ENCODE measurements at regions not wholly inside any gene's neighbourhood (a gene's known extent, or its start where the extent isn't known, plus 50 kb on each side); places are given as distances from the start of the nearest gene placed in this dataset.

GRCh38 chr12:91805031-91805430 lies 340.6 kb downstream of the BTG1 start:
- Histone ChIP-seq H3K27me3 (replicated peaks in 1 of 7) (no peaks in the 10 kb centered on the region), H3K36me3 (no peaks in the 10 kb centered on the region), H3K27ac (no peak overlapping the region), H3K4me1 (no peaks in the 10 kb centered on the region), H3K9me3 (peaks cover 7 to 48% (median 32%) of the 10 kb centered on the region in 8 donors), H3K4me3 (no peak overlapping the region)
- no peak for TF ChIP-seq POLR2AphosphoS5 (IDR thresholded peaks at IDR 0.05)
- TF ChIP-seq POLR2A (IDR thresholded peaks at IDR 0.05): no peak
- TF ChIP-seq CTCF (IDR thresholded peaks at IDR 0.05 in 8 of 11, conservative IDR thresholded peaks at IDR 0.05 in 3 of 11): no peak
- DNase-seq: no peak
- WGBS, 5 donors: 92 to 99% (median 96%) methylated on average over 5 of the region's 5 CpGs
- intact Hi-C loops (cut with DNase I; ENCODE audit: low total_unique reads): no loop called here

GRCh38 chr12:91804533-91804932 lies 341.1 kb downstream of the BTG1 start:
- no peak overlapping the region for H3K27ac ChIP-seq
- no peaks in the 10 kb centered on the region for H3K4me1 ChIP-seq
- DNase-seq: no peak
- intact Hi-C loops (cut with DNase I; ENCODE audit: low total_unique reads): no loop called here
- no peak overlapping the region for H3K4me3 ChIP-seq
- H3K27me3 ChIP-seq (replicated peaks in 1 of 7): no peaks in the 10 kb centered on the region
- no peaks in the 10 kb centered on the region for H3K36me3 ChIP-seq
- no peak for TF ChIP-seq CTCF (IDR thresholded peaks at IDR 0.05 in 8 of 11, conservative IDR thresholded peaks at IDR 0.05 in 3 of 11)
- no peak for TF ChIP-seq POLR2A (IDR thresholded peaks at IDR 0.05)
- no peak for TF ChIP-seq POLR2AphosphoS5 (IDR thresholded peaks at IDR 0.05)
- WGBS, 5 donors: 90 to 100% (median 100%) methylated on average over 1 of the region's 1 CpG
- peaks cover 7 to 43% (median 27%) of the 10 kb centered on the region in 8 donors for H3K9me3 ChIP-seq

GRCh38 chr12:91801048-91801447 lies 344.6 kb downstream of the BTG1 start:
- H3K4me3 ChIP-seq: no peak overlapping the region
- TF ChIP-seq POLR2A (IDR thresholded peaks at IDR 0.05) (no peak), POLR2AphosphoS5 (IDR thresholded peaks at IDR 0.05) (no peak), CTCF (IDR thresholded peaks at IDR 0.05 in 8 of 11, conservative IDR thresholded peaks at IDR 0.05 in 3 of 11) (no peak)
- H3K27me3 ChIP-seq (replicated peaks in 1 of 7): no peaks in the 10 kb centered on the region
- DNase-seq: no peak
- H3K9me3 ChIP-seq: peaks cover 3 to 14% (median 10%) of the 10 kb centered on the region in 8 donors
- no peaks in the 10 kb centered on the region for H3K4me1 ChIP-seq
- 88 to 100% (median 96%) methylated on average over 1 of the region's 1 CpG for WGBS, 5 donors
- no peaks in the 10 kb centered on the region for H3K36me3 ChIP-seq
- H3K27ac ChIP-seq: no peak overlapping the region
- intact Hi-C loops (cut with DNase I; ENCODE audit: low total_unique reads): no loop called here

- Histone ChIP-seq H3K36me3 (no peaks in the 10 kb centered on the region), H3K9me3 (no peaks in the 10 kb centered on the region), H3K27ac (no peak overlapping the region), H3K27me3 (replicated peaks in 1 of 7) (no peaks in the 10 kb centered on the region), H3K4me3 (no peak overlapping the region), H3K4me1 (no peaks in the 10 kb centered on the region)
- TF ChIP-seq CTCF (IDR thresholded peaks at IDR 0.05 in 8 of 11, conservative IDR thresholded peaks at IDR 0.05 in 3 of 11) (no peak), POLR2AphosphoS5 (IDR thresholded peaks at IDR 0.05) (no peak), POLR2A (IDR thresholded peaks at IDR 0.05) (no peak)
- 87 to 99% (median 95%) methylated on average over 2 of the region's 2 CpGs for WGBS, 5 donors
- no peak for DNase-seq
- intact Hi-C loops (cut with DNase I; ENCODE audit: low total_unique reads): no loop called here
These were observed 352.0 kb downstream of the BTG1 start for GRCh38 chr12:91793676-91794075.
